ENCODE measurements at regions not wholly inside any gene's neighbourhood (a gene's known extent, or its start where the extent isn't known, plus 50 kb on each side); places are given as distances from the start of the nearest gene placed in this dataset.

GRCh38 chr6:169035385-169036240, 218.0 kb downstream of the THBS2 start:
- H3K4me3 ChIP-seq (ENCODE audit: low read depth, poor library complexity, severe bottlenecking), result no peak overlapping the region
- no peak for TF ChIP-seq POLR2A (IDR thresholded peaks at IDR 0.05)
- DNase-seq (ENCODE audit: low spot score in 2 of 2), result peak in 1 of 2 donors; percentile 73
- intact Hi-C loops (cut with DNase I; ENCODE audit: low total_unique reads), result no loop called here
- WGBS, 2 donors, result 34 to 40% methylated on average over 8 of the region's 8 CpGs

- intact Hi-C loops (cut with DNase I; ENCODE audit: low total_unique reads), result no loop called here
- 79 to 84% methylated on average over 12 to 13 of the region's 13 CpGs for WGBS, 2 donors
- H3K4me3 ChIP-seq (ENCODE audit: low read depth, poor library complexity, severe bottlenecking), result no peak overlapping the region
- peak in 1 of 2 donors; percentile 82 for DNase-seq (ENCODE audit: low spot score in 2 of 2)
- no peak for TF ChIP-seq CTCF (IDR thresholded peaks at IDR 0.05)
- no peak for TF ChIP-seq POLR2A (IDR thresholded peaks at IDR 0.05)
Measured at GRCh38 chr6:169034516-169035167, 219.0 kb downstream of the THBS2 start.

- TF ChIP-seq CTCF (IDR thresholded peaks at IDR 0.05) (no peak), POLR2A (IDR thresholded peaks at IDR 0.05) (no peak)
- intact Hi-C loops (cut with DNase I; ENCODE audit: low total_unique reads), result no loop called here
- H3K4me3 ChIP-seq (ENCODE audit: low read depth, poor library complexity, severe bottlenecking), result no peak overlapping the region
- no peak for DNase-seq (ENCODE audit: low spot score in 2 of 2)
- 79 to 84% methylated on average over 4 of the region's 4 CpGs for WGBS, 2 donors
Measured at GRCh38 chr6:169029861-169030260, 223.8 kb downstream of the THBS2 start.

- TF ChIP-seq CTCF (IDR thresholded peaks at IDR 0.05) (no peak), POLR2A (IDR thresholded peaks at IDR 0.05) (no peak)
- intact Hi-C loops (cut with DNase I; ENCODE audit: low total_unique reads), result no loop called here
- H3K4me3 ChIP-seq (ENCODE audit: low read depth, poor library complexity, severe bottlenecking), result no peak overlapping the region
- DNase-seq (ENCODE audit: low spot score in 2 of 2), result no peak
- 85 to 92% methylated on average over 3 of the region's 3 CpGs for WGBS, 2 donors
Measured at GRCh38 chr6:169028343-169028742, 225.3 kb downstream of the THBS2 start.

- no peak for TF ChIP-seq POLR2A (IDR thresholded peaks at IDR 0.05)
- no peak for TF ChIP-seq CTCF (IDR thresholded peaks at IDR 0.05)
- DNase-seq (ENCODE audit: low spot score in 2 of 2), result no peak
- intact Hi-C loops (cut with DNase I; ENCODE audit: low total_unique reads), result no loop called here
- no peak overlapping the region for H3K4me3 ChIP-seq (ENCODE audit: low read depth, poor library complexity, severe bottlenecking)
- WGBS, 2 donors, result 60 to 69% methylated on average over 5 of the region's 5 CpGs
Measured at GRCh38 chr6:169026175-169026574, 227.5 kb downstream of the THBS2 start.

GRCh38 chr6:169024047-169024660, 229.5 kb downstream of the THBS2 start:
- peak in 1 of 2 donors; percentile 80 for DNase-seq (ENCODE audit: low spot score in 2 of 2)
- H3K4me3 ChIP-seq (ENCODE audit: low read depth, poor library complexity, severe bottlenecking), result no peak overlapping the region

More at GRCh38 chr6:169024047-169024660, 229.5 kb downstream of the THBS2 start:
- no peak for TF ChIP-seq POLR2A (IDR thresholded peaks at IDR 0.05)
- no peak for TF ChIP-seq CTCF (IDR thresholded peaks at IDR 0.05)
- 93 to 95% methylated on average over 40 to 49 of the region's 54 CpGs for WGBS, 2 donors
- intact Hi-C loops (cut with DNase I; ENCODE audit: low total_unique reads), result no loop called here
